Smooth muscle cell (in vitro differentiated cells): ENCODE measurements at regions not wholly inside any gene's neighbourhood (a gene's known extent, or its start where the extent isn't known, plus 50 kb on each side); places are given as distances from the start of the nearest gene placed in this dataset.

Experiments used
- DNase-seq: peaks from one replicate; lab custom pipeline; 2025; ENCODE audit not compliant: unreplicated experiment; lab: John Stamatoyannopoulos, UW
- H2AFZ ChIP-seq: fragments of 200-600 bp; sonication (generic); 2 replicates; pipeline ENCODE4 v1.6.0; 2016; ENCODE audit warnings: antibody characterized with exemption, low read depth, mild to moderate bottlenecking
- H3F3A ChIP-seq: fragments of 200-600 bp; sonication (generic); 2 replicates; pipeline ENCODE4 v1.6.0; 2017; ENCODE audit warnings: antibody characterized with exemption, low read depth
- H3K27ac ChIP-seq: fragments of 200-600 bp; sonication (generic); 2 replicates; pipeline ENCODE4 v1.5.1; 2016; ENCODE audit warnings: low read depth, mild to moderate bottlenecking
- H3K27me3 ChIP-seq: fragments of 200-600 bp; sonication (generic); 2 replicates; pipeline ENCODE4 v1.6.1; 2016; ENCODE audit warnings: low read depth, mild to moderate bottlenecking
- H3K36me3 ChIP-seq: fragments of 200-600 bp; sonication (generic); 2 replicates; pipeline ENCODE4 v1.5.1; 2016; ENCODE audit warnings: low read depth
- H3K4me1 ChIP-seq: fragments of 200-600 bp; sonication (generic); 2 replicates; pipeline ENCODE4 v1.5.1; 2016; ENCODE audit warnings: low read depth
- H3K4me2 ChIP-seq: fragments of 200-600 bp; sonication (generic); 2 replicates; pipeline ENCODE4 v1.6.0; 2016; ENCODE audit warnings: mild to moderate bottlenecking
- H3K4me3 ChIP-seq: fragments of 200-600 bp; sonication (generic); 2 replicates; pipeline ENCODE4 v1.5.1; 2016; ENCODE audit warnings: mild to moderate bottlenecking
- H3K79me2 ChIP-seq: fragments of 200-600 bp; sonication (generic); 2 replicates; pipeline ENCODE4 v1.6.0; 2016; ENCODE audit warnings: low read depth, mild to moderate bottlenecking
- H3K9ac ChIP-seq: fragments of 200-600 bp; sonication (generic); 2 replicates; pipeline ENCODE4 v1.6.0; 2016; ENCODE audit warnings: low read depth
- H3K9me3 ChIP-seq: fragments of 200-600 bp; sonication (generic); replicated peaks from 2 replicates; pipeline ENCODE4 v1.5.1; 2016; ENCODE audit warnings: low read depth
- H4K20me1 ChIP-seq: fragments of 200-600 bp; sonication (generic); 2 replicates; pipeline ENCODE4 v1.6.0; 2016; ENCODE audit warnings: low read depth
- WGBS: methylation state at CpG from one replicate; pipeline ENCODE4 v1.1.7; 2016; ENCODE audit warnings: low lambda C conversion rate; 5-methylcytosine and 5-hydroxymethylcytosine counted together
- TF ChIP-seq, protein P1 (sequence below): fragments of 200-600 bp; sonication (generic); IDR thresholded peaks from 2 replicates; pipeline ENCODE4 v1.5.1; 2017; ENCODE audit warnings: borderline replicate concordance, mild to moderate bottlenecking, antibody characterized with exemption; ENCODE audit not compliant: insufficient read depth, poor library complexity, severe bottlenecking

DNA sequence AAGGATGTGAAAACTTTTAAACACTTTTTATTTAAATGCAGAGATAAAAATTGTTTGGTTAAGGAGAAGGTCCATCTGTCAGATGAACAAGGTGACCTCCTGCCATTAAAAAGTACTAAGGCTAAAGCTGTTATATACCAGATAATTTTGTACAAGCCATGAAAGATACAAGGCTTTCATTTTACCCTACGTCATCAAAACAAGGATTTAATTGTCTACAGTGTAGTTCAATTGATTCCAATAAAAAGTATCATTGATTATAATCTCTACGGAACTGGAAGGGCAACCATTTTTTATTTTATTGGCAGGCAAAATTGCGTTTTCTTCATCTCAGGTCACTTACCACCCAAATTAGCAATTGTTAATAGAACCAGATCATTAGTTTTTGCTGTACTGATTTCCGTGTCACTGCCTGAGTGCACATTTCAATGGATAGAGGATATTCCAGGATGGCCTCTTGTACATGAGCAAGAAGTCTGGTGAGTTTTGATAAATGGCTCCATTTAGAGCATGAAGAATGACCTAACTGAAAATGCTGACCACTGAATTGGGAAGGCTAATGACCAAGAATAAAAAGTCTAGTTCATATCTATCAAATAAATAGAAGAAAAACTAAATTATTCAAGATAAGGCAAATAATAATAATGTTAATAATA is 564.9 kb downstream of the JRKL start:
- Histone ChIP-seq H3K9me3 (no peaks in the 10 kb centered on the region), H3K27me3 (no peaks in the 10 kb centered on the region), H3F3A (no peaks in the 10 kb centered on the region), H3K79me2 (no peaks in the 10 kb centered on the region), H3K4me2 (no peak overlapping the region), H4K20me1 (no peaks in the 10 kb centered on the region), H3K9ac (no peak overlapping the region), H2AFZ (no peak overlapping the region), H3K4me1 (no peaks in the 10 kb centered on the region), H3K4me3 (no peak overlapping the region), H3K36me3 (no peaks in the 10 kb centered on the region), H3K27ac (no peak overlapping the region)
- 89% methylated on average over 4 of the region's 4 CpGs for WGBS
- no peak for DNase-seq
- TF ChIP-seq, protein P1, sequence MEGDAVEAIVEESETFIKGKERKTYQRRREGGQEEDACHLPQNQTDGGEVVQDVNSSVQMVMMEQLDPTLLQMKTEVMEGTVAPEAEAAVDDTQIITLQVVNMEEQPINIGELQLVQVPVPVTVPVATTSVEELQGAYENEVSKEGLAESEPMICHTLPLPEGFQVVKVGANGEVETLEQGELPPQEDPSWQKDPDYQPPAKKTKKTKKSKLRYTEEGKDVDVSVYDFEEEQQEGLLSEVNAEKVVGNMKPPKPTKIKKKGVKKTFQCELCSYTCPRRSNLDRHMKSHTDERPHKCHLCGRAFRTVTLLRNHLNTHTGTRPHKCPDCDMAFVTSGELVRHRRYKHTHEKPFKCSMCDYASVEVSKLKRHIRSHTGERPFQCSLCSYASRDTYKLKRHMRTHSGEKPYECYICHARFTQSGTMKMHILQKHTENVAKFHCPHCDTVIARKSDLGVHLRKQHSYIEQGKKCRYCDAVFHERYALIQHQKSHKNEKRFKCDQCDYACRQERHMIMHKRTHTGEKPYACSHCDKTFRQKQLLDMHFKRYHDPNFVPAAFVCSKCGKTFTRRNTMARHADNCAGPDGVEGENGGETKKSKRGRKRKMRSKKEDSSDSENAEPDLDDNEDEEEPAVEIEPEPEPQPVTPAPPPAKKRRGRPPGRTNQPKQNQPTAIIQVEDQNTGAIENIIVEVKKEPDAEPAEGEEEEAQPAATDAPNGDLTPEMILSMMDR: no peak

DNA sequence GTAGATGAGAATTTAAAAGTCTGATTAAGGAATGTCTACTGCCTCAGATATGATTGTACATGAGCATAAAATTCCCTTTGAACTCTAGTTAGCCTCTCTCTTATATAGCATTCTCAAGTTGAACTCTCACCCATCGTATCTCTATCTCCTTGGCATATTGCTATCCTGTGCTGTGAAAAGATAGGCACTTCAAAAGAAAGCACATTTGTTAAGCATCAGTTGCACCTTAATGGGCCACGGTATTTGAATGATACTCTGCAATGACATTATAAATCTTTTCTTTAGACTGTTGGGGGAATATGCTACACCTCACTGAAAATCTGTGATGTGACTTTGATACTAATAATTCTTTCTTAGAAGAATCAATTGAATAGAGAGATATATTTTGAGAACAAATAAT is 570.7 kb downstream of the JRKL start:
- no peaks in the 10 kb centered on the region for H3F3A ChIP-seq
- TF ChIP-seq, protein P1: no peak
- no peak overlapping the region for H3K4me2 ChIP-seq
- H3K27me3 ChIP-seq: no peaks in the 10 kb centered on the region
- H3K9ac ChIP-seq: no peak overlapping the region
- DNase-seq: no peak
- no peak overlapping the region for H3K27ac ChIP-seq
- no peaks in the 10 kb centered on the region for H3K36me3 ChIP-seq
- H4K20me1 ChIP-seq: no peaks in the 10 kb centered on the region
- H2AFZ ChIP-seq: no peak overlapping the region
- no peaks in the 10 kb centered on the region for H3K79me2 ChIP-seq
- H3K9me3 ChIP-seq: no peaks in the 10 kb centered on the region
- 89% methylated on average over 2 of the region's 2 CpGs for WGBS
- no peak overlapping the region for H3K4me3 ChIP-seq
- no peaks in the 10 kb centered on the region for H3K4me1 ChIP-seq

DNA sequence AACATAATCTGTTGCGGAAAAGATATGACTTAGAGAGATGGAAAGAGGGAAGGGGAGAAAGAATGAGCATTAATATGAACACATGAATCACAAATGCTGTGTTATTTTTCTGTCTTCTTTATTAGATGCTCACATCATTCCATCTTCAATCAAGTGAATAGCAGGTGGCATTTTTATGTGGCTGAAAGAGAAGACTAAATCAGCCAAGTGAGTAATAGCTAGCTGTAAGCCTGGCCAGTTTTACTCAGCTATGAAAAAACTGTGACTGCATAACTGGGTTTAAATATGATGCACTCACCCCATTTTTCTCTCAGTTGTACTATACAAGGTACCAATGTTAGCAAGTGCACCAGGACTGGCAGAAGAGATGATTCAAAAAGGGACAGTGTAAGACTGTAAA is 571.1 kb downstream of the JRKL start:
- no peak overlapping the region for H2AFZ ChIP-seq
- TF ChIP-seq, protein P1: no peak
- H3K4me3 ChIP-seq: no peak overlapping the region
- no peak for DNase-seq
- H3K79me2 ChIP-seq: no peaks in the 10 kb centered on the region
- no peaks in the 10 kb centered on the region for H3K27me3 ChIP-seq
- no peaks in the 10 kb centered on the region for H3F3A ChIP-seq
- no peaks in the 10 kb centered on the region for H3K9me3 ChIP-seq
- no peaks in the 10 kb centered on the region for H4K20me1 ChIP-seq
- no peak overlapping the region for H3K27ac ChIP-seq
- 100% methylated on average over 1 of the region's 1 CpG for WGBS
- H3K9ac ChIP-seq: no peak overlapping the region
- no peaks in the 10 kb centered on the region for H3K36me3 ChIP-seq
- H3K4me1 ChIP-seq: no peaks in the 10 kb centered on the region
- H3K4me2 ChIP-seq: no peak overlapping the region

DNA sequence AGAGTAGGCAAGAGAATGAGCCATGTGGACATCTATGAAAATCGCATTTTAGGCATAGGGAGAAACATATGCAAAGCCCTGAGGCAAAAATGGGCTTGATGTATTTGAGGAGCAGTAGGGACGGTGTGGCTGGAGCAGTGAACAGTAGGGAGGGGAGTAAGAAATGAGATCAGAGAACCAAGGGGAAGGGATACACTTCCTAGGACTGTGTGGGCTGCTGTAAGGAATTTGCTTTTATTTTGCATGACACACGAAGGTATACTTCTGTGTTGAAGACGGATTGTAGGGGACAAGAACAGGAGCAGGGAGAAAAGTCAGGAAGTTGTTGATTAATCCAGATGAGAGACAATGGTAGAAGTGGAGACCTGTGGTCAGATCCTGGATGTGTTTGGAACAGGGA is 572.1 kb downstream of the JRKL start:
- H4K20me1 ChIP-seq: no peaks in the 10 kb centered on the region
- no peak overlapping the region for H3K27ac ChIP-seq
- 78% methylated on average over 4 of the region's 4 CpGs for WGBS
- DNase-seq: no peak
- no peaks in the 10 kb centered on the region for H3K79me2 ChIP-seq
- no peaks in the 10 kb centered on the region for H3F3A ChIP-seq
- H2AFZ ChIP-seq: no peak overlapping the region
- no peaks in the 10 kb centered on the region for H3K9me3 ChIP-seq
- no peaks in the 10 kb centered on the region for H3K27me3 ChIP-seq
- H3K4me1 ChIP-seq: no peaks in the 10 kb centered on the region
- no peak overlapping the region for H3K9ac ChIP-seq
- TF ChIP-seq, protein P1: no peak
- H3K4me2 ChIP-seq: no peak overlapping the region
- H3K36me3 ChIP-seq: no peaks in the 10 kb centered on the region
- H3K4me3 ChIP-seq: no peak overlapping the region
